ENCODE measurements at regions not wholly inside any gene's neighbourhood (a gene's known extent, or its start where the extent isn't known, plus 50 kb on each side); places are given as distances from the start of the nearest gene placed in this dataset.
"Not testable (repeated sequence)": the region's sequence is repeated elsewhere in the genome, so short reads cannot be mapped to it uniquely, and the experiment has no call there.

GRCh38 chr20:25862967-25863530 is 166.4 kb upstream of the ZNF337 start:
- ATAC-seq (peak; percentile 65), DNase-seq (ENCODE audit: extremely low read depth in 1 of 4, low spot score in 3 of 4) (peak; percentile 56 to 87 (median 58))
- in situ Hi-C loops (cut with MboI), result loop anchor here (10.0 to 25.0 kb wide), 2 partner anchors 68 to 199 kb away; no protein-coding TSS in a partner anchor
- TF ChIP-seq NRF1 (conservative IDR thresholded peaks at IDR 0.05 in 1 of 2, IDR thresholded peaks at IDR 0.05 in 1 of 2) (peak; percentile 94 to 95), MEIS2 (IDR thresholded peaks at IDR 0.05; ENCODE audit: partially characterized antibody) (peak; percentile 62), CTCF (IDR thresholded peaks at IDR 0.05 in 2 of 3, conservative IDR thresholded peaks at IDR 0.05 in 1 of 3; ENCODE audit: insufficient read depth in 2 of 3, low read depth in 1 of 3, low read length in 3 of 3) (0 out of 6 replicates have a peak, but pooled peaks of 1 of the 3 experiments have one; percentile 9), CREM (IDR thresholded peaks at IDR 0.05; ENCODE audit: low read depth) (peak; percentile 42; the same call in 1 of the 2 replicates), ZFP91 (CRISPR knock-in tag; IDR thresholded peaks at IDR 0.05) (peak; percentile 91), RFX1 (IDR thresholded peaks at IDR 0.05) (peak; percentile 70), ZBTB2 (IDR thresholded peaks at IDR 0.05) (peak; percentile 89), HNRNPLL (IDR thresholded peaks at IDR 0.05; ENCODE audit: low read depth, low read length, poor library complexity, severe bottlenecking) (peak; percentile 64), MAZ (CRISPR knock-in tag; conservative IDR thresholded peaks at IDR 0.05 in 1 of 2, IDR thresholded peaks at IDR 0.05 in 1 of 2) (0 out of 4 replicates have a peak, but pooled peaks of 1 of the 2 experiments have one; percentile 29), POLR2G (IDR thresholded peaks at IDR 0.05; ENCODE audit: low read depth, low read length) (0 out of 2 replicates have a peak, but pooled peaks have one; percentile 20)
- H3K79me2 ChIP-seq (ENCODE audit: control insufficient read depth, insufficient read depth, low read length); FAIRE-seq; H3K36me3 ChIP-seq (ENCODE audit: control insufficient read depth, insufficient read depth, low read length); H3K9me3 ChIP-seq (replicated peaks; ENCODE audit: control insufficient read depth, insufficient read depth, low read depth, low read length); CTCF ChIA-PET (ENCODE audit: low intra/inter-chr PET ratio); intact Hi-C loops (cut with micrococcal nuclease); H3K27ac ChIP-seq (ENCODE audit: extremely low read depth, low read depth, low read length); BruUV-seq (replicated peaks); H3K9me1 ChIP-seq (ENCODE audit: control insufficient read depth, insufficient read depth, low read length); H4K20me1 ChIP-seq (replicated peaks; ENCODE audit: control insufficient read depth, insufficient read depth, low read length): not testable (repeated sequence)
- Histone ChIP-seq H3K4me1 (replicated peaks in 1 of 2; ENCODE audit: control insufficient read depth in 2 of 2, insufficient read depth in 2 of 2, low read length in 2 of 2) (peaks cover 2 to 45% of the 10 kb centered on the region in 2 experiments; a peak in 3 of 5 replicates), H3K4me3 (peak overlapping the region; percentile 41), H2AFZ (ENCODE audit: low read depth, low read length) (peak overlapping the region; percentile 83), H3K4me2 (ENCODE audit: insufficient read depth, low read length) (peak overlapping the region; percentile 70), H3K9ac (ENCODE audit: insufficient read depth in 1 of 2, low read depth in 2 of 2, low read length in 2 of 2) (peak overlapping the region in 1 of 2 experiments; percentile 26; a peak in 1 of 4 replicates), H3K27me3 (ENCODE audit: control insufficient read depth in 2 of 2, insufficient read depth in 2 of 2, low read length in 2 of 2) (peaks cover 0 to 58% of the 10 kb centered on the region in 2 experiments; a peak in 4 of 5 replicates)
- POLR2A ChIA-PET, result interaction anchor here (0.7 kb wide), 1 partner anchor 1218 kb away, joined by 3 read pairs; no protein-coding TSS in a partner anchor
- under 1% methylated on average over 21 of the region's 53 CpGs for WGBS (ENCODE audit: insufficient coverage, low coverage, missing lambda C conversion rate)
